DOHH2 (cell line): ENCODE measurements at regions not wholly inside any gene's neighbourhood (a gene's known extent, or its start where the extent isn't known, plus 50 kb on each side); places are given as distances from the start of the nearest gene placed in this dataset.

Source experiments
- CTCF ChIP-seq: fragments of 200-600 bp; sonication (generic); IDR thresholded peaks from one replicate; pipeline ENCODE4 v1.5.1; 2014; ENCODE audit warnings: antibody characterized with exemption, mild to moderate bottlenecking, low read depth, low read length; ENCODE audit not compliant: poor library complexity, severe bottlenecking
- EZH2phosphoT487 ChIP-seq: fragments of 200-600 bp; sonication (generic); IDR thresholded peaks from 2 replicates; pipeline ENCODE4 v1.6.1; 2017; ENCODE audit warnings: borderline replicate concordance, mild to moderate bottlenecking, antibody characterized with exemption, low read length, moderate library complexity, mixed read lengths

GRCh38 chr6:165959627-165960026, 208.0 kb downstream of the TBXT start:
- no peak for TF ChIP-seq CTCF
- no peak for TF ChIP-seq EZH2phosphoT487
